ENCODE measurements at regions not wholly inside any gene's neighbourhood (a gene's known extent, or its start where the extent isn't known, plus 50 kb on each side); places are given as distances from the start of the nearest gene placed in this dataset.

DNA sequence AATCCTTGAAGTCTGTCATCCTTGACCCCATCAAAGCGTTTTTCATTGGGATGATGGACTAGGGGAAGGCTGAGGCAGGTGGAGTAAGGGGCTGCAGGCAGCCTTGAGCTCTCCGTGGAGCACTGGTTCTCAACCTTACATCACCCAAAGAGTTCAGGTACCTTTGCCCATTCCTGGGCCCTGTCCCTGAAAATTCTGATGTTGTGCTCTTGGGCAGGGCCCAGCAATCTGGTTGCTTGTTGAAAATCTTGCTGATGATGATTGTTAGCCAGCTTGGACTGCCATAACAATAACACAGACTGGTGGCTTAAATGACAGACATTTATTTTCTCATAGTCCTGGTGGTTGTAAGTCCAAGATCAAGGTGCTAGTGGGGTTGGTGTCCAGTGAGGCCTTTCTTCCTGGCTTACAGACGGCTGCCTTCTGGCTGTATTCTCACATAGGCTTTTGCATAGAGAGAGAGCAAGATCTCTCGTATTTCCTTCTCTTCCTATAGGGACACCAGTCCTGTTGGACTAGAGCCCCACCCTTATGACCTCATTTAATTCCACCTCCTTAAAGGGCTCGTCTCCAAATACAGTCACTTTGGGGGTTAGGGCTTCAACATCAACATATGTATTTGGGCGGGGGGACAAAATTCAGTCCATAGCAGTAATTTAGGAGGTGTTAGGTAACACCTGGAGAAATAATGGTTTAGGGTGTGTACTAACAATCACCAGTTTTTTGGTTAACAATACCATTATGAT, 104.9 kb downstream of the PLEKHG1 start:
- intact Hi-C loops (cut with DNase I), result no loop called here
- DNase-seq (ENCODE audit: low spot score), result no peak

DNA sequence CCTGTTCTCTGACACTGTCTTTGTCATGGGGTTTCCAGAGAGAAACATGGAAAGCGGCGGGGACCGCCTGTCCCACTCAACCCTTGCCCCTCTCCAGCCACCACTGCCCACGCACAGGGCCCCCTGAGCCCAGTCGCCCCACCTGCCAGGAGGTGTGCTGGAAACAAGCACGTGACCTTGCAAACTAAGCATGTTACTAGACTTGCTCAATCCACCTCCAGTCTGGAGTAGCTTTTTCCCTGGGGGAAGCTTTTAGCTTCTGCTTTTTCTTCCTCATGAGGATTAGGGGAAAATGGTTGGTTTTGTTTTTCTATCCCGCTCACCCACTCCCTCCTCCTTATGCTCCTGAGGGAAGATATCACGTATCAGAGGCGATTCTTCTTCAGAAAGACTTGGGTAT, 105.7 kb downstream of the PLEKHG1 start:
- intact Hi-C loops (cut with DNase I), result no loop called here

GRCh38 chr6:150710236-150710635, 110.6 kb downstream of the PLEKHG1 start:
- intact Hi-C loops (cut with DNase I), result no loop called here
- no peak for DNase-seq (ENCODE audit: low spot score)

More for the DNA sequence above, 105.7 kb downstream of the PLEKHG1 start:
- DNase-seq (ENCODE audit: low spot score), result no peak

GRCh38 chr6:150711061-150711460, 111.4 kb downstream of the PLEKHG1 start:
- DNase-seq (ENCODE audit: low spot score), result no peak
- intact Hi-C loops (cut with DNase I), result no loop called here

GRCh38 chr6:150711584-150712504, 112.2 kb downstream of the PLEKHG1 start:
- intact Hi-C loops (cut with DNase I), result no loop called here

DNA sequence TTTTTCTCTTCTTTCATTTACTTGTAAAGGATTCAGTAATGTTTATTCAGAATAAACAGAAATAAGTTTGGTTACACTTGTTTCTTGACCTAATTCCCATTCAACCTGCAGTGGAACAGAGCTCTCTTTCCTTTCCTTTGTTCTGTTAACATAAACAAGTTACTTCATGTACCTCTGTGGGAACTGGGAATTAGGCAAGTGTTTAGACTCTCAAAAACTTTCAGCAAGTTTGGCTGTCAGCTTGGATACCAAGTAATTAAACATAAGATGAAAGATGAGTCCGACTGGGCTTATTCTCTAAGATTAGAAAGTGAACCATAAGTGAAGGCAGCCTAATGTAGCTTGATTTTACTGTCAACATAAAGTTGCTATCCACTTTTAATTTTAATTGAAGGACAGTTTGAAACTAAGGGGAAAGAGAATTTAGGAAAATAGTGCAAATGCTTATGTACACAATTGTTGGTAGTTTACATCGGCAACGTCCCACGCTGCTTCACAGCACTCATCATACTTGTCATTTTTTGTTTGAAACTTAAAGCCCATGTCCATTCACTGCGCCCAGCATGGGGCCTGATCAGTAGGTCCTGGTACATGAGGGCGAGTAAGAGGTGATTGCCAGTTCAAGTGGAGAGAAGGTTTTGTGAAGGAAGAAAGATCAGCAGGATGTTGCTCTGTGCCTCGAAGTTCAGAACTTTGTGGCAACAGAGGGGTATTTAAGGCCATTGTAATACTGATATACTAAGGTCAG, 113.0 kb downstream of the PLEKHG1 start:
- DNase-seq (ENCODE audit: low spot score), result no peak
- intact Hi-C loops (cut with DNase I), result no loop called here

More at GRCh38 chr6:150711584-150712504, 112.2 kb downstream of the PLEKHG1 start:
- no peak for DNase-seq (ENCODE audit: low spot score)

- DNase-seq (ENCODE audit: low spot score), result no peak
- intact Hi-C loops (cut with DNase I), result no loop called here
These were observed 113.8 kb downstream of the PLEKHG1 start for GRCh38 chr6:150713487-150713886.

- DNase-seq (ENCODE audit: low spot score), result no peak
- intact Hi-C loops (cut with DNase I), result no loop called here
These were observed 114.2 kb downstream of the PLEKHG1 start for GRCh38 chr6:150713931-150714330.

- intact Hi-C loops (cut with DNase I), result no loop called here
- no peak for DNase-seq (ENCODE audit: low spot score)
These were observed 115.4 kb downstream of the PLEKHG1 start for GRCh38 chr6:150715133-150715532.

- DNase-seq (ENCODE audit: low spot score), result no peak
These were observed 117.7 kb downstream of the PLEKHG1 start for GRCh38 chr6:150717419-150717818.

DNA sequence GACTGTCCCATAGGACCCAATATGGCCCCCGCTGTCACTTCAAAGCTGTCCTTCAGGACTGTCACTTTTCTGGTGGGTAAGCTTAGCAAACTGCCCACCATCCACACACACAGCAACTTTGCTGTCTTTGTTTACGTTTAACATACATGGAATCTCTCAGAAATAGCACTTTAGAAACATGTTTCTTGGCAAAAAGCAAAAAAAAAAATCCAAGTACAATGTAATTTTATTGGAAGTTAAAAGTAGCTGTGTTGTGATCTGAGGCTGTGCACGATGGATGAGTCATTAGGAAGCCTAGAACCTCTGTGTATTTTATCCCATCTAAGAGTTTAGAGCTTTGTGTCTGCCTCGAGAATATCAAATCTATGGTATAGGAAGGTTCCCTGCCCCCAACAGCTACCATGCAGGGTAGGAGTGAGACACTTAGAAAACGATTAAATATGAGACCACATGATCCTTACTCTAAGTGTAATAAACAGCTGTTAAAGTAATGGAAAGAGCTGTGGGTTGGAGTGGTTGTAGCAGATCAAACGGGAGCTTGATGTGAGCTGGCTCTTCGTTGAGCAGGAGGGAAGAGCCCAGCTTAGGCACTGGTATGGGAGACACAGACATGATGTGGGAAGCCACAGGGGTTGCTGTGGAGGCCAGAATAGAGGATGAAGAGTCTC, 119.5 kb downstream of the PLEKHG1 start:
- no peak for DNase-seq (ENCODE audit: low spot score)
- intact Hi-C loops (cut with DNase I), result no loop called here

More at GRCh38 chr6:150717419-150717818, 117.7 kb downstream of the PLEKHG1 start:
- intact Hi-C loops (cut with DNase I), result no loop called here

GRCh38 chr6:150719831-150720230, 120.1 kb downstream of the PLEKHG1 start:
- DNase-seq (ENCODE audit: low spot score), result no peak
- intact Hi-C loops (cut with DNase I), result no loop called here

DNA sequence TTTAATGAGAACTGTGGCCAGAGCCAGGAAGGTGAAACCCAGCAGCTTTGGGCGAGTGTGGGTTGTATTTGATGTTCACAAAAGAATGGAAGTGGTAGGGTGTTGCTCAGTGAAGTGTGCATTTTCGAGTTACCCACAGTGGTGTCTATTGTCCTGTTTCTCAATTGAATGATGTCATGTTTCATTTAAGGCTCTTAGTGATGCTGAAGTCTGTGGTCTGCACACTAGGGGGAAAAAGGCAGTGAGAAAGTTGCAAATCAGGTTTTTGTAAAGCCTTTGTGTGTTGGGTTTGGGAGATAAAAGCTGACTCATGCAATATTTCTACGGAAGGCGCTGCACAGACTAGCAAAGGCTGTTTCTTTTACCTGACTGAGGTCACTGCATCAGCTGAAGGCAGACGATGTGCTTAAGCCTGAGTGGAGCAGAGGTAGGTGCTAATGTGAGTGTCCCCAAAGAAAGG, 121.1 kb downstream of the PLEKHG1 start:
- intact Hi-C loops (cut with DNase I), result no loop called here
- DNase-seq (ENCODE audit: low spot score), result no peak

GRCh38 chr6:150721418-150722266, 122.0 kb downstream of the PLEKHG1 start:
- intact Hi-C loops (cut with DNase I), result no loop called here

DNA sequence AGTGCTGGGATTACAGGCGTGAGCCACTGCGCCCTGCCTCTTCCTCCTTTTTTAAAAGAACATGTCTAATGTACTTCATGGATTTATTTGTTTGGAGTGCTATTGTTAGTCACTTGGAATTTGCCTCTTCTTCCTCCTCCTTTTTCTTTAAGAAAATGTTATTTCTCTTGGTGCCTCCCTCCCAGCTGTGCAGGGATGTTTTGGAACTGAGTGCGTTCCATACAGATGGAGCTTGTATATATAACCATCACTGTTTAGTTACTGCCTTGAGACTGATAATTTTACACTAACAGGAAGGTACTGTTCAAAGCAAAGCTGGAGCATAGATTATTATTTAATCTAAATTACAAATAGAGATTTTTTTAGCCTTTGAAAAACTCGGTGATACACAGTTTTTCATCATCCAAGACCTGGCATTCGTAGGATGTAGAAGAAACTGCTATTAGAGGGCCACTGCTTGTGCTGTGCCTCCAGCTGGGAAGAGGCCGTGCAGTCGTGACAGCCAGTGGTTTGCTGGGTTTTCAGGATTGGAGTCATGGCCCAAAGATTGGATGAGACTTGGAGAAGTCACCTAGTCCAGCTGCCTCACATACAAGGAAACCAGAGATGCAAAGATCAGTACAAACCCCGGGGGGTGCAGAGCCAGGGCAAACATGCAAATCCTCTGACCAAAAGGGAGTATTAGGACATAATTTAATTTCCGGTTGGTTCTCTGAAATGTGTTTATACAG, 123.1 kb downstream of the PLEKHG1 start:
- intact Hi-C loops (cut with DNase I), result no loop called here
- DNase-seq (ENCODE audit: low spot score), result no peak

More at GRCh38 chr6:150721418-150722266, 122.0 kb downstream of the PLEKHG1 start:
- DNase-seq (ENCODE audit: low spot score), result no peak

- intact Hi-C loops (cut with DNase I), result no loop called here
- no peak for DNase-seq (ENCODE audit: low spot score)
These were observed 123.6 kb downstream of the PLEKHG1 start for GRCh38 chr6:150723345-150723658.

DNA sequence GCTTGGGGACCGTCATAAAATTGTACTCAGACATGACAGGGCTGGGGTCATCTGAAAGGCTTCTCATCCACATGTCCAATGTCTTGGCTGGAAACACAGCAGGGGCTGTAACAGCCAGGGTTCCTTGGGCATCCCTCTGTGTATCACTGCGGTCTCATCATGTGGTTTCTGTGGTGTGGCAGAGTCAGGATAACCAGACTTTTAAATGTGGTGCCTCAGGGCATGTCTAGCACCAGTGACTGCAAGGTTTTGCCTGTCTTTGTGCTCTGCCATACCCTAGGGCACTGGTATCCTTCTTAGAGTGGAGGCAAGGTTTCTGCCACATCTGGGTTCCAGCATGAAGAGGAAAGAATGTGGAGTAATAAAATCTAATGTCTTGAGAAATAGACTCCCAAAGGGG, 124.2 kb downstream of the PLEKHG1 start:
- DNase-seq (ENCODE audit: low spot score), result no peak
- intact Hi-C loops (cut with DNase I), result no loop called here

- intact Hi-C loops (cut with DNase I), result no loop called here
- DNase-seq (ENCODE audit: low spot score), result no peak
These were observed 126.1 kb downstream of the PLEKHG1 start for GRCh38 chr6:150725795-150726194.
